RPMI7951 (cell line): ENCODE measurements at regions not wholly inside any gene's neighbourhood (a gene's known extent, or its start where the extent isn't known, plus 50 kb on each side); places are given as distances from the start of the nearest gene placed in this dataset.
A peak's percentile ranks its signal among the peaks of the same experiment; 100 is the strongest.

Experiments used
- DNase-seq: peaks from one replicate; pipeline ENCODE4 v3.0.0-alpha.2; 2012; ENCODE audit warnings: low read depth

DNA sequence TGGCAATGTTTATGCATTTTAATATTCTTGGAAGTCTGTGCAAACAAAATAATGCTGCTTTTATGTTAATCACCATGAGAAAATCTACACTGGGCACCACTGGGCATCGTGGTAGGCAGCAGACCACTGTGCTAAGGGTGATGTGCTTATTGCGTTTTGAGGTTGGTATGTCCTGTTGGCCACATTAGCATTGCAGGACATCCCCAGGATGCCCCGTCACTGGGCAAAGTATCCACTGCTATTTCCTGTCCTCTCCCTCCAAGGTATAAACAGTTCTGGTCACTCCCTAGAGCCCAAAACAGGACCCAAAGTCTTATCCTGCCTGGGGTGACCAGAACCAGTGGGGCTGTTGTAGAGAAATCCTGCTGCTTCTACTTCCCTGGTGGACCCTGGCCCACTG, 284.2 kb upstream of the ROPN1 start:
- DNase-seq: no peak

DNA sequence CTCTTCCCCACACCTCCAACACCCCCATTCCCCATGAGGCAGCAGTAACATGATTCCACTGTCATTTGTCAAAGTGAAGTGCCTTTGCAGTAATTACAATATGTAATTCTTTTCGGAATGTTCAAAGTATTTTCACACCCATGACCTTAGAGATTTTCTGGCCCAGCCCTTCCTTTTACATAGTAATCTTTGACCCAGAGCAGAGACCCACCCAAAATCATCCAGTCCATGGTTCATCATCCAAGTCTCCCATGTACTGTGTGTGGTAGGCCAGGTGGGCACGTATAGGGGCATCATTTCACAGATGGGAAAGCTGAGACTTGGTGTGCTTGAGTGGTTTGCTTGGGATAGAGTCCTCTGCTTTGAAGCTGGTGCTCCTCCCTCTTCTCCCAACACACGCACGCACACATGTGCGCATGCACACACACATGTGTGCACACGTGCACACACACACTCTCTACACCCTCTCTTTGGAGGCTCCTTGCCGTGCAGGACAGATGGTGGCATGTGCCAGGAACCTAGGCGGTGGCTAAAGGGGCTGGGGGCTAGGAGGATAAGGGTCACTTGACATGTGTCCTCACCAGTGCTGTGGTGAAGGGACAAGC, 284.7 kb upstream of the ROPN1 start:
- DNase-seq: no peak

DNA sequence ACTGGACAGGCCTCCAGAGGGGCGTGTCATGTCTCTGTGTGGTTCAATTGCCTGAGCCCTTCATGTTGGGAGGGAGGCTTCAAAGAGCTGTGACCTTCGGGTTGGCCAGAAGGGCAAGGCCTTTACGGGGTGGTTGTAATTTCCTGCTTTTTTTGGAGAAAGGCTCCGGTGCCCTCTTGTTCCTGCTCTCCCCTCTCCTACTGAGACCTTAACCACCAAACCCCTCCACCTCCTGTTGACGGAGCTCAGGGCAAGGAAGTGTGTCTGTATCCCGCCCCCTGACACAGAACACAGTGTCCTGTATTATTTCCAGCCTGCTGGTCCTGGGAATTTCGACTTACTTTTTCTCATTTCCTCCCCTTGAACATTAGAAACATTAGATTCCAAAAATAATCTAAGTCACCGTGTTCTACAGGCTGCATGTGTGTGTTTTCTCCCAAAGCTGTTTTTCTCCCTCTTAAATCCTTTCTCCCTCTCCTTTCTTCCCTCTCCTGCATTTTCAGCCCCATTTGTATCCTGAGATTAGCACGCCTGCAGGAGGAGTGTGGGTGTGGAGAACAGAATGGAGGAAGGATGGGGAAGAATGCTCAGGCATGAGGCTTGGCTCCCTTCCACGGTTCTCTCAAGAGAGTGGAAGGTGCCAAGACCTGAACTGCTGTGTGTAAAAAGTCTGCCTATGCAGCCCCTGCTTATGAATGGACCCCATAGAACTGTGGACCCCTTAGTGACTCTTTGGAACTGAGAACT, 285.4 kb upstream of the ROPN1 start:
- peak; percentile 32 for DNase-seq

DNA sequence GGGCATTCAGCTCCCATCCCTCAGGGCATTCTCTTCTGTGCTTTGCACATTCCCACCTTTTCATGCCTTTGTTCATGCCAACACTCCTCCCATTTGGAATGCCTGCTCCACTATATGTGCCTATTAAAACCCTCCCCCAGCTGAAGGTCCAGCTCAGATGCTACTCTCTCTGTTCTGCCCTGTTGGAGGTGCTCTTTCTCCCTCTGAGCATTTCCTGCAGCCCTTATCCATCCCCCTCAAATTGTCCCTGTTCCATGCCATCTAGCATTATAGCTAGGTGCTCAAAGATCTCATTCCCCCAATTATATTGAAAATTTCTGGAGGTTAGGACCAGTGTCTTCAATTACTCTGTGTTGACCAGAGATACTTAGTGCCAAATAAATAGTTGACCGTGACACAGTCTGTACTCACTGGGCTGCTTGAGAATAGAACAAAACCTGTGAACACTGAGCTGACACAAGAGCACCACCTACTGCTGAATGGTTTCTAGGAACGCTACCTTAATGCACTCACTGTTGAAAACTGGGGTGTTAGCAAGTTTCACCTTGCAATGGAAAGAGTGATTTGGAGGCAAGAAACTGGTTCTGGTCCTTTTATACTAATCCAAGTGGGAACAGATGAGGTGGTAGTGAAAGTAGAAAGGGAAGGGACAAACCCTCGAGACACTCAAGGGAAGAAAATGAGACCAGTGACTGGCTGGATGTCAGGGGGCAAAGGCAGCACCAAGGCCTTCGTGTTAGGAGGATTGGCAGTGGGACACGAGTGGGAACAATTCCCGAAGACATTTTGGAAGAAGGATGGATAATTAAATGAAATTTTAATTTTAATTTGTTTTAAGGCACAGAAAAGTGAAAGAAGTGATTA, 289.8 kb upstream of the ROPN1 start:
- DNase-seq: peak; percentile 60

DNA sequence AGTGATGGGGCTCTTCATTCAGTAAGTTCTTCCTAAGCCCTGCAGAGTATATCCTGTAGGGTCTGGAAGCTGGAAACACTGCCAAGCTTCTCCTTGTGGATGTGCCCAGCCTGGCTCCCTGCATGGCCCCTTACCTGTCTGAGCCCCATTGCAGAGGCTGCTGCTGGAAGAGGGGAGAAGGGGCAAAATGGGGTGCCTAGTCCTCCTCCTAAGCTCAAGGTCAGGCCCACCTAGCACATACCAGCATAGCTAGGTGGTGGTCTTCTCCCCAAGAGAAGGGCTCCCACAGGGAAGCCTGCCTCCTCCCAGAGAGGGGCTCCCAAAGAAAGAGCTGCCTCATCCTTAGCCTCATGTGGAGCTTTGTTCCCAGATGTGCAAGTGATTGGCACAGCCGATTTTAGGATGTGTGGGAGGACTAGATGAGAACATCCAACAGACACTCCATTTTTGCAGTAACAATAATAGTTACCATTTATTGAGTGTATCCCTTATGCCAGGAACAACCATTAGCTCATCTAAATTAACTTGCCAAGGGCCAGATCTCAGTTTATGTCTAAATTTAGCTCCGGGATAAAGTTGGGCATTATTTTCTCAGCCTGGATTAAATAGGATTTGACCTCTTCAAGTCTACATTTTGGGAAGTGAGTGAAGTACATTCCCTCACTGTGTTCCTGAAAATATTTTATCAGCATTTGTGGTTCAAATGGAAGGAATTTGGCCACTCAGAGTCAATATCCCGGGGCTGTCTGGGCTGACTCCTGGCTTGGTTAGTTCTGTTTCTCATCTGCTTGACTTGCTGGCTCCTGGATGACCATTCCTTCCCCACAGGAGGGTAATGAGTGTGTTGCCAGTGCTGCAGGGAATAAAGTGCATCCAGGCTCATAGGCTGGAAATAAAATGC, 291.1 kb upstream of the ROPN1 start:
- peak; percentile 82 for DNase-seq

DNA sequence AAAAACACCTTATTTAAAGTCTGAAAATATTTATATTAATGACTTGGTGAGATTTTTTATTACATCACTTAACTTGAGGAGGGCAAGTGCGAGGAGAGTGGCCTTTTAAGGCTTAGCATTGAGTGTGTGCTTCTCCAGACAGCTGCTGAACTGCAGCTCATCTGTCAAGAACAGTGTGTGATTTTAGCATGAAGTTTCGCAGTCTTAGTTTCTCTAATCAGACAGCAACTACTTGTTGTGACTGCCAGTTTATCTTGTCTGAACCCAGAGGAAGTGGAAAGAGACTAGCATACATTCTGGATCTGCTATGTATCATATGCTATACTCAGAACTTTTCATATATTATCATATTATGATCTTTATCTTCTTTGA, 291.7 kb upstream of the ROPN1 start:
- no peak for DNase-seq

DNA sequence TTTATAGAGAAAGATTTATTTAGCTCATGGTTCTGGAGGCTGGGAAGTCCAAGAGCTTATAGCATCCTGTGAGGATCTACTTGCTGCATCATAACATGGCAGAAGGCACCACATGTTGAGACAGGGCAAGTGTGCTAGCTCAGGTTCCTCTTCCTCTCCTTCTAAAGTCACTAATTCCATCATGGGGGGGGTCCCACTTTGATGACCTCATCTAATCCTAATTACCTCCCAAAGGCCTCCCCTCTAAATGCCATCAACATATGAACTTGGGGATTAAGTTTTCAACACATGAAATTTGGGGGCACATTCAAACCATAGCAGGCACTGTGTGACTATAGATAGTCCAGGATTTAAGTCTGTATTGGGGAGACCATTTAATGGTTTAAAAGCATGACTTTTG, 297.1 kb upstream of the ROPN1 start:
- DNase-seq: no peak

DNA sequence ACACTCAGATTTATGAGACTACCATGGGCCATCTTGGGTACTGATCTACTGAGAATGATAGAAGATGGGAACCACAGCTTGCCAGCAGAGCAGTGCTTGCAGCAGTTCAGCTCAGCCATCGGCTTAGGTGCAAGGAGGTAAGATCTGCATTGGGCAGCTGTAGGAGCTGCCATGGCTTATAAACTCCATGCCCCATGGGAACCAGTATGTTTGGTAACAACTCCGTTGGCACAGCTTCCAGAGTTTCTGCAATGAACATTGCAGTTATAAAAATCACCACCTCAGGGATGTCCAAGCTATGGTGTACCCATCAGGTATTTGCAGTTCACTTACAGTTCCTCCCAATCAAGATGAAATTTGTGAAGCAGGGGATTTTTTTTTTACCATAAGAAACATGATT, 299.1 kb upstream of the ROPN1 start:
- DNase-seq: no peak

DNA sequence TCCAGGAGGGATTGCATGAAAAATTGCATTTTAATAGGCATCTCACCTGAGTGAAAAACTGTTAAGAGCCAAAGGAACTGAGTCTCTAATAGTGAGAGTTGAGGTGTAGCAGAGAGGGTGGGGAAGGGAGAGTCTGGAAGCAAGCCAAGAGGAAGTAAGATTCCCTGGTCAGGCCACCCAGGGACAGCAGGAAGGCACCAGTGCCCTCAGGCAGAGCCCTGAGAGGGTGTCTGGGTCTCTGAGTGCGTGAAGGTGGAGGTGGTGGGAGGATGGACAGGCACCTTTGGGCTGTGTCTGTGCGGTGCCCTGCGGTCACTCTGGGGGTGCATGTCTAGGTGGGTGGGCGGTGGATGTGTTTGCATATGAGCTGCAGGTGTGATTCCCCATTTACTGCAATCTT, 300.4 kb upstream of the ROPN1 start:
- DNase-seq: no peak

DNA sequence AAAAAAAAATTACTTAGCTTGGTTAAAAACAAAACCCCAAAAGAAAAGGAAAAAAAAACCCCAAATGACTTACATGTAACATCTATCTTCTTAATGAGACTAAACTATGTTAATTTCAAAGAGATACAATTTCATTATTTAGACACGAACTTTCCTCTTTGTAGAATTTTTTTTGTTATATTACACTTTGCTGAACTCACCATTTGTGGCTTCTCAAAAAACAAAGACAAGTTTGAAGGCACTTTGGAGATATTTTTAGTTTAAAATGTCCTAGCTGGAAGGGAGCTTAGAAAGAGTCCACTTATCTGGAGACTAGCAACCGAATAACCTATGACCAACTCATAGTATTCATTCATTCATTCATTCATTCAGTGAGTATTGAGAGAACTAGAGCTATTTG, 301.7 kb upstream of the ROPN1 start:
- no peak for DNase-seq

DNA sequence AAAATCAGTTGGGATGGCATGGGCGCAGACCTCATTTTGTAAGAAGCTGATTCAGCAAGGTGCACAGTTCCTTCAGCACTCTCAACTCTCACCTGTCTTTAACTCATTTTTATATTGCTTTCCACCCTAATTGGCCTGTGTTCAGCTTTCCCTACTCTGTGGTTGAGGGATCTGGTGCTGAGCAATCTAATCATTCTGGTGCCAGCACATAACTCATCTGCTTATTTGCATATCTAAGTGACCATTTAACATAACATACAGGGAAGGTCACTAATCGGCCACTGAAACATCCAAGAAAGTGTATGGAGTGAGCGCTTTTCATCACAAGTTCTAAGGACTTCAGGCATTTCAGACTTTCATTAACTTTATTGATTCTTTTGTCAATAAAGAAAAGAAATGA, 303.4 kb upstream of the ROPN1 start:
- DNase-seq: peak; percentile 26

DNA sequence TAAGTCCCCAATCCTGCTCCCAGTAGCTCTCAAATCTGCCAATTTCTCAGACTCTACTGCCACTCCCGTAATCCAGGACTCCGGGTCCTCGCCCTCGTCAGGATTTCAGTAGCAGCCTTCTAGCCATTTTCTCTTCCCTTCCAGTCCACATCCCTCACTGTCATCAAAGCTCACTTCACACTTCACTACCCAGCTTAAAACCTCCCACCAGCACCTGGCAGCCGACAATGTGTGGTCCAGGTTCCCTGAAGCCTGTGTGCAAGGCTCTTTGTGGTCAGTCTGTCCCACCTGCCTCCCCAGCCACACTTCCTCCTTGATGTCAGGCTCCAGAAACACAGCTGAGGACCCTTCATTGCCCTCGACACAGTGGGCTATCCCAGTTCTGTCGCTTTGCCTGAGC, 304.5 kb upstream of the ROPN1 start:
- no peak for DNase-seq

DNA sequence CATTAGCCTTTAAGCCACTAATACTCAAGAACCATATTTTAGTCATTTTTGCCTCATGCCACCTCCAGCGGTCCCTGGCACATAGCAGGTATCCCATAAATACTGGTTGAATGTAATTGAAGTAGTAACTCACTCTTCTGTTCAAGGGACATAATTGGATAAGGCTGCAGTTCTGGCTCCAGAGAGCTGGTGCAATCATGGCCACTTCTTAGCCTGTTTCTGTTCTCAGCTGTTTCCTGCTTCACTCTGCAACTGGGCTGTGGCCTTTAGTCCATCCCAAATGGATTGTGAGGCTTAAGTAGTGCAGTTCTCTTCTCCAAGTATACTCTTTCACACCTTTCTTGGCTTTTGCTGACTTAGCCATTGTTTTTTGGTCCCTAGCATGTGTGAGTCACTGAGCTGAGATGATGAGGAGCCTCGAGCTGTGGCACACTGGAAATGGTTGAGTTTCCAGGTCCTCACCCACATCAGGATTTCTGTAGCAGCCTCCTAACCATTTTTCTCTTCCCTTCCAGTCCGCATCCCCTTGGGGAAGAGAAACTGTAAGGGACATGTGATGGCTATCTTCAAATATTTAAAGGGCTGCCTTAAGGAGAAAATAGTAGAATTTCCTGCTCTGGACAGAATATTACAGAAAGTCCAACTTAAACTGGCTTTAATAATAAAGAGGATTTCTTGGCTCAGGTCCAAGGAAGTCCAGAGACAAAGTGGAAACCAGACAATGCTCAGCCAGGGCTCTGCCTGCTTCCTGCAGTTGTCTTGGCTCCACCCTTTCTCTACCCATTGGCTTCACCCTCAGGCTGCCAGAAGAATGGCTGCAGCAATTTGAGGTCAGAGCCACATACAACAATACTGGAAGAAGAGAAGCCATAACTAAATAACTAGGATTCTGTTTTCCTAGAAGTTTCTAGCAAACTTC, 305.4 kb upstream of the ROPN1 start:
- DNase-seq: peak; percentile 39

DNA sequence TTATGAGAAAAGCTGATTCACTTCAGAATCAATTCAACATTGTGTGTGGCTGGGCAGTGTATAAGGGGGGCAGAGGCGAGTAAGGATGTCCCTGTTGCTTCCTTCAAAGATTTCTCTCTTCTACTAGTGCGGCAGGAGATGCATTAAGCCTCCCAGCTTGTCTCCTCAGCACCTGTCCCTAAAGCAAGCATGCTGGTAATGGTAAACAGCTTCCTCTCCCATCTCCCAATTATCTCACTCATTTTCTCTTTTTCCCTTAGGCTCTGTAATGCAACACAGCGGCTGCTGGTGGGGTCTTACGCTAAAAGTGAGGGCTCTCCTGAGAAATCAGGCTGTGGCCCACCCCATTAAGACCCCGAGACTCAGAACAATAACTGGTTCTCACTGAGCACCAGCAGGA, 306.4 kb upstream of the ROPN1 start:
- DNase-seq: no peak

DNA sequence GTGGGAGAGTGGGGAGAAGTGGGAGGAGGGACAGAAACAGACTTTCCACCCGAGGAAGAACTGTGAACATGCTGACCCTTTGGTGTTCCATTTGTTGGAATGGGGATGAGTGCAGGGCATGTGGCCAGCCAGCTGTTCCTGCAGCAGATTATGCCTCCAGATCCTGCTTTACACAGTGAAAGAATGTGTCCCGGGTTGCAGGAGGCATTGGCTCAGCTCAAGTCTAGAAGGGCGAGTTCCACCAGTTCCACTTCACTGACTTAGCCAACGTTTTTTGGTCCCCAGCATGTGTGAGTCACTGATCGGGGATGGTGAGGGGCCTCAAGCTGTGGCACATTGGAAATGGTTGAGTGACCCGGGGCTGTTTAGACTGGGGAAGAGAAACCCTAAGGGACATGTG, 307.0 kb upstream of the ROPN1 start:
- DNase-seq: peak; percentile 30

DNA sequence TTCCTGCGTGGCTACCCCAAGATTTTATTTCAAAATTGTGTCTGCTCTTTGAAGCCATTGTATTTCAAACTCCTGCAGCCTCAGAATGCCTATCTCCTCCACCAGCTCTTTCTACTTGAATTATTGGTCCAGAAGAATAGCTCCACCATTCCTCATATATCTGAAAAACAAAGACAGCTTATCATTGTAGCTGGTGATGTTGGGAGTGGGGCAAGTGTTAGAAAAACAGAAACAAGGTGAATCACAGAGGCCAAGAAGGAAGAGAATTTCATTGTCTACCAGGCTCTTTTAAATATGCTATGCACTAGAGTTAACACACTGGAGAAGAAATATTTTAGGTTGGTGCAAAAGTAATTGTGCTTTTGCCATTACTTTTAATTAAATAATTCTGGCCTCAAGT, 307.9 kb upstream of the ROPN1 start:
- DNase-seq: no peak

DNA sequence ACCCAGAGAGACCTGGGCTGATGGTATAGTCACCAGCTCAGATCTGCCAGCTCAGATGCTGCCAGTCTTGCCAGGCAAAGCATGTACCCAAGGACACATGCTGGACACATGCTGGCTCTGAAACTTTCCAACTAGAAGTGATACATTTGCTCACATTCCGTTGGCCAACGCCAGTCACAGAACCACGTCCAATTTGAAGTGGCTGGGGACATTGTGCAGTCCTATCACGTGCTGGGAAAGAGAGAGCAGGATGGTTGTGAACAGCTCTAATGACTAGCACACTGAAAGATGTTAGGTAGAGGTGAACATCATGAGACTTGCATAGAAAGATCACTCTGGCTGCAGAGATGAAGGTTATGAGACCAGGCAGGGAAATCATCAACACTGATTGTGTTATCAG, 308.5 kb upstream of the ROPN1 start:
- no peak for DNase-seq

DNA sequence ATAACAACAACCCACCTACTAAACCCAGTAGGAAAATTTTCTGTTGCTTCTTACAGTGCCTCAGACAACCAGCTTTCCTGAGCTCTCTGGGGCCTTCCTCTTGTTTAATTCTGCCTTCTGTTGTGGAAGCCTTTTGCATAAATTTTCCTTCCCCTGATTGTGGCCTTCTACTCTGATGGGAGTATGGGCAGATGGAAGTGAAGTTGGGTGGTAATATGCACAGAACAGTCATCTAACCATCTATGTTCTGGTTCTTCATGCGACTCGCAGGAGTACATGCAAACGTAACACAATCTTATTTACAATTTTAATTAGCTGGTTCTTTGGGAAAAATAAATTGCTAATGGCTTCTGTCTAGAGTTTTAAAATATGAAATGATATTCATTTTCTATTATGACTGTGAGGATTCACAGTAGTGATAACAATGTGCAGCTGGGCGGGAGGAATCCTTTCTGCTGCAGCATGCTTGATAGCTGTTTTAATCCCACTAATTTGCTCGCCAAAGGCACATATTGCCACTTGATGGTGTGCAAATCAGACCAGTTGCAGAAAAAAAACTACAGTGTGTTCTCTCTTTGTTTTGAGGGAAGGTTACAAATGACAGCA, 311.5 kb upstream of the ROPN1 start:
- DNase-seq: no peak

DNA sequence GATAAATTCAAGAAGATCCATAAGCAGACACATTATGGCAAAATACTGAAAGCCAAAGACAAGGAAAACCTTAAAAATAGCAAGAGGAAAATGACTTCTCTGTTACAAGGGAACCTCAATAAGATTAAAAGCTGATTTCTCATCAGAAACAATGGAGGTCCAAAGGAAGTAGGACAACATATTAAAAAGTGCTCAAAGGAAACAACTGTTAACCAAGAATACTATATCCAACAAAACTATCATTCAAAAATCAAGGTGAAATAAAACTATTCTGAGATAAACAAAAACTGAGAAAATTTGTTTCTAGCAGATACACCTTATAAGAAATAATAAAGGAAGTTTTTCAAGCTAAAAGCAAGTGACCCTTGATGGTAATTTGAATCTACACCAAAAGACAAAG, 314.7 kb upstream of the ROPN1 start:
- DNase-seq: no peak

DNA sequence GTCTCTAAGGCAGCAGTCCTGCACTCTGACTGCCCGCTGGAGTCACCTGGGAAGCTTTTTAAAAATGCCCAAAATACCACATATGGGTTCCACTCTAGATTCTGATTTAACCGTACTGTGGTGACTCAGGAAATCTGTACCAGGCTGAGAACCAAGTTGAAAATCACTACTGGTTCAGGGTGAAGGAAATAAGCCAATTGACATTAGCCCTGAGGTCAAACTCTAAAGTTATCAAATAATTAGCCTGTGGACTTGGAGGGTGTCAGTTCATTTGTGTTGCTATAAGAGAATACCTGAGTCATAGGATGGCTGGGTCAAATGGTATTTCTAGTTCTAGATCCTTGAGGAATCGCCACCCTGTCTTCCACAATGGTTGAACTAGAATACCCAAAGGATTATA, 321.7 kb upstream of the ROPN1 start:
- DNase-seq: no peak
